Astrocyte (in vitro differentiated cells and primary cell): ENCODE measurements at regions not wholly inside any gene's neighbourhood (a gene's known extent, or its start where the extent isn't known, plus 50 kb on each side); places are given as distances from the start of the nearest gene placed in this dataset.

Experiments
- DNase-seq: peaks from one replicate; pipeline ENCODE4 v3.0.0-alpha.2; 2010; ENCODE audit warnings: low read depth
- FAIRE-seq: peaks from 2 replicates; lab custom pipeline; 2011; peaks lifted over from hg19 to GRCh38; lab: Jason Lieb, UNC
- H2AFZ ChIP-seq: 2 replicates; pipeline ENCODE4 v1.6.0; 2012; ENCODE audit warnings: low read depth, low read length, inconsistent platforms
- H3K27ac ChIP-seq: 2 replicates; pipeline ENCODE4 v1.5.1; 2011; ENCODE audit warnings: low read depth, low read length, inconsistent platforms
- H3K27me3 ChIP-seq: 2 replicates; pipeline ENCODE4 v1.6.0; 2011; ENCODE audit warnings: low read length, inconsistent platforms; ENCODE audit not compliant: insufficient read depth
- H3K36me3 ChIP-seq: 2 replicates; pipeline ENCODE4 v1.5.1; 2011; ENCODE audit warnings: low read length, inconsistent platforms; ENCODE audit not compliant: insufficient read depth
- H3K4me1 ChIP-seq: 2 replicates; pipeline ENCODE4 v1.5.1; 2011; ENCODE audit warnings: low read length, inconsistent platforms; ENCODE audit not compliant: insufficient read depth
- H3K4me2 ChIP-seq: 2 replicates; pipeline ENCODE4 v1.6.0; 2012; ENCODE audit warnings: low read length, inconsistent platforms
- H3K4me3 ChIP-seq: 2 replicates; pipeline ENCODE4 v1.5.1; 2011; ENCODE audit warnings: low read depth, mild to moderate bottlenecking, low read length, inconsistent platforms; ENCODE audit not compliant: insufficient read depth
- H3K79me2 ChIP-seq: 2 replicates; pipeline ENCODE4 v1.6.0; 2012; ENCODE audit warnings: mild to moderate bottlenecking, low read length, inconsistent platforms; ENCODE audit not compliant: insufficient read depth
- H3K9ac ChIP-seq: 2 replicates; pipeline ENCODE4 v1.6.0; 2012; ENCODE audit warnings: mild to moderate bottlenecking, low read length, inconsistent platforms
- H3K9me3 ChIP-seq: 2 replicates; pipeline ENCODE4 v1.5.1; 2012; ENCODE audit warnings: low read depth, mild to moderate bottlenecking, low read length, inconsistent platforms; ENCODE audit not compliant: insufficient read depth
- H4K20me1 ChIP-seq: 2 replicates; pipeline ENCODE4 v1.6.0; 2012; ENCODE audit warnings: low read length, inconsistent platforms; ENCODE audit not compliant: insufficient read depth
- H3K27ac Mint-ChIP-seq: one replicate; pipeline ENCODE4 v1.8.0; 2021; ENCODE audit warnings: mild to moderate bottlenecking, mixed read lengths; ENCODE audit not compliant: unreplicated experiment
- H3K27me3 Mint-ChIP-seq: one replicate; pipeline ENCODE4 v1.8.0; 2021; ENCODE audit warnings: low read depth, mixed read lengths; ENCODE audit not compliant: unreplicated experiment
- H3K36me3 Mint-ChIP-seq: one replicate; pipeline ENCODE4 v1.8.0; 2021; ENCODE audit warnings: low read depth, mixed read lengths; ENCODE audit not compliant: unreplicated experiment
- H3K4me1 Mint-ChIP-seq: one replicate; pipeline ENCODE4 v1.8.0; 2021; ENCODE audit warnings: low read depth, mixed read lengths; ENCODE audit not compliant: unreplicated experiment
- H3K4me3 Mint-ChIP-seq: one replicate; pipeline ENCODE4 v1.8.0; 2021; ENCODE audit warnings: mild to moderate bottlenecking, moderate library complexity, mixed read lengths; ENCODE audit not compliant: unreplicated experiment
- H3K9me3 Mint-ChIP-seq: one replicate; pipeline ENCODE4 v1.8.0; 2021; ENCODE audit warnings: mild to moderate bottlenecking, mixed read lengths; ENCODE audit not compliant: unreplicated experiment
- EZH2 ChIP-seq: IDR thresholded peaks from 2 replicates; pipeline ENCODE4 v1.6.1; 2012; ENCODE audit warnings: mild to moderate bottlenecking, low read length, inconsistent platforms; ENCODE audit not compliant: insufficient read depth
- TF ChIP-seq, protein P1 (sequence below): IDR thresholded peaks from 2 replicates; pipeline ENCODE4 v1.5.1; 2011; ENCODE audit warnings: low read depth, mild to moderate bottlenecking, inconsistent platforms, low read length, moderate library complexity; ENCODE audit not compliant: insufficient read depth

DNA sequence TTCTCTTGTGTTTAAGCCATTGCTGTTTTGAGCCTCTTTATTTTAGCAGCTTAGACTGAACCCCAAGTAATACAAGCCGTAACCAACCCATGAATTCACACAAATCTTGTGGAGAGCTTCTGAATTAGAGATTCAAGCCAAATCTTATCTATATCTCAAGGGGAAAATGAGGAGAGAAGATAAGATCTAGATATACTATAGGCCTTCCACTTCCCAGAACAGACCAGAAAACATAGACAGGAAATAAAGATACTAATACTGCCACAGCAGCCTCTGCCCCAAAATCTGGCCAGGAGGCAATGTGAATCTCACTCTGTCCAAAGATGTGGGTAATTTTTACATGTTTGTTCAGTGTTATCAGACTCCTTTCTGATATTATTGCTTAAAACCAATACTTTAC is 307.2 kb downstream of the PTEN start:
- Mint-ChIP-seq H3K27me3 (no peaks in the 10 kb centered on the region), H3K9me3 (peaks cover 12% of the 10 kb centered on the region), H3K4me1 (peaks cover 11% of the 10 kb centered on the region), H3K27ac (no peak overlapping the region), H3K36me3 (peaks cover 1% of the 10 kb centered on the region), H3K4me3 (no peak overlapping the region)
- H3K4me3 ChIP-seq: no peak overlapping the region
- no peaks in the 10 kb centered on the region for H4K20me1 ChIP-seq
- H3K9me3 ChIP-seq: no peaks in the 10 kb centered on the region
- peaks cover 10% of the 10 kb centered on the region for H3K4me1 ChIP-seq
- no peak overlapping the region for H3K4me2 ChIP-seq
- H3K27ac ChIP-seq: no peak overlapping the region
- TF ChIP-seq, protein P1, sequence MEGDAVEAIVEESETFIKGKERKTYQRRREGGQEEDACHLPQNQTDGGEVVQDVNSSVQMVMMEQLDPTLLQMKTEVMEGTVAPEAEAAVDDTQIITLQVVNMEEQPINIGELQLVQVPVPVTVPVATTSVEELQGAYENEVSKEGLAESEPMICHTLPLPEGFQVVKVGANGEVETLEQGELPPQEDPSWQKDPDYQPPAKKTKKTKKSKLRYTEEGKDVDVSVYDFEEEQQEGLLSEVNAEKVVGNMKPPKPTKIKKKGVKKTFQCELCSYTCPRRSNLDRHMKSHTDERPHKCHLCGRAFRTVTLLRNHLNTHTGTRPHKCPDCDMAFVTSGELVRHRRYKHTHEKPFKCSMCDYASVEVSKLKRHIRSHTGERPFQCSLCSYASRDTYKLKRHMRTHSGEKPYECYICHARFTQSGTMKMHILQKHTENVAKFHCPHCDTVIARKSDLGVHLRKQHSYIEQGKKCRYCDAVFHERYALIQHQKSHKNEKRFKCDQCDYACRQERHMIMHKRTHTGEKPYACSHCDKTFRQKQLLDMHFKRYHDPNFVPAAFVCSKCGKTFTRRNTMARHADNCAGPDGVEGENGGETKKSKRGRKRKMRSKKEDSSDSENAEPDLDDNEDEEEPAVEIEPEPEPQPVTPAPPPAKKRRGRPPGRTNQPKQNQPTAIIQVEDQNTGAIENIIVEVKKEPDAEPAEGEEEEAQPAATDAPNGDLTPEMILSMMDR: no peak
- TF ChIP-seq EZH2: no peak
- no peaks in the 10 kb centered on the region for H3K27me3 ChIP-seq
- no peaks in the 10 kb centered on the region for H3K79me2 ChIP-seq
- no peak overlapping the region for H3K9ac ChIP-seq
- DNase-seq: no peak
- no peaks in the 10 kb centered on the region for H3K36me3 ChIP-seq
- H2AFZ ChIP-seq: no peak overlapping the region
- no peak for FAIRE-seq

DNA sequence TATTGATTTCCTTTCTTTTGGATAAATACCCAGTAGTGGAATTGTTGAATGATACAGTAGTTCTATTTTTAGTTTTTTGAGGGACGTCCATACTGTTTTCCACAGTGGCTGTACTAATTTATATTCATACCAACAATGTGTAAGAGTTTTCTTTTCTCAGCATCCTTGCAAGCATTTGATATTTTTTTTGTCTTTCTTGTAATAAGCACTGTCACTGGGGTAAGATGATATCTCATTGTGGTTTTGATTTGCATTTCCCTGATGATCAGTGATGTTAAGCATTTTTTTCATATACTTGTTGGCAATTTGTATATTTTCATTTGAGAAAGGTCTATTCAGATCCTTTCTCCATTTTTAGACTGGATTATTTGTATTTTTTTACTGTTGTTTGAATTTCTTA is 308.7 kb downstream of the PTEN start:
- no peak overlapping the region for H3K4me2 ChIP-seq
- H3K4me1 ChIP-seq: no peaks in the 10 kb centered on the region
- no peaks in the 10 kb centered on the region for H3K9me3 ChIP-seq
- TF ChIP-seq, protein P1: no peak
- no peak for TF ChIP-seq EZH2
- no peak overlapping the region for H3K27ac ChIP-seq
- H4K20me1 ChIP-seq: no peaks in the 10 kb centered on the region
- no peaks in the 10 kb centered on the region for H3K79me2 ChIP-seq
- H3K9ac ChIP-seq: no peak overlapping the region
- no peaks in the 10 kb centered on the region for H3K36me3 ChIP-seq
- Mint-ChIP-seq H3K27me3 (no peaks in the 10 kb centered on the region), H3K9me3 (peaks cover 19% of the 10 kb centered on the region), H3K36me3 (peaks cover 1% of the 10 kb centered on the region), H3K4me3 (no peak overlapping the region), H3K4me1 (no peaks in the 10 kb centered on the region), H3K27ac (no peak overlapping the region)
- H3K27me3 ChIP-seq: no peaks in the 10 kb centered on the region
- H2AFZ ChIP-seq: no peak overlapping the region
- no peak overlapping the region for H3K4me3 ChIP-seq
- no peak for DNase-seq
- no peak for FAIRE-seq

GRCh38 chr10:88174391-88174790 is 311.0 kb downstream of the PTEN start:
- Histone ChIP-seq H3K9ac (no peak overlapping the region), H3K4me1 (no peaks in the 10 kb centered on the region), H3K27me3 (no peaks in the 10 kb centered on the region), H3K9me3 (no peaks in the 10 kb centered on the region), H4K20me1 (no peaks in the 10 kb centered on the region), H3K79me2 (no peaks in the 10 kb centered on the region), H3K36me3 (no peaks in the 10 kb centered on the region), H3K4me2 (no peak overlapping the region), H2AFZ (no peak overlapping the region), H3K4me3 (no peak overlapping the region), H3K27ac (no peak overlapping the region)
- TF ChIP-seq, protein P1: no peak
- TF ChIP-seq EZH2: no peak
- H3K4me3 Mint-ChIP-seq: no peak overlapping the region
- DNase-seq (no peak), FAIRE-seq (no peak)
- no peaks in the 10 kb centered on the region for H3K27me3 Mint-ChIP-seq
- H3K36me3 Mint-ChIP-seq: peaks cover 1% of the 10 kb centered on the region
- no peaks in the 10 kb centered on the region for H3K4me1 Mint-ChIP-seq
- no peak overlapping the region for H3K27ac Mint-ChIP-seq
- H3K9me3 Mint-ChIP-seq: peaks cover 22% of the 10 kb centered on the region
